NAMALWA (cell line): ENCODE measurements at regions not wholly inside any gene's neighbourhood (a gene's known extent, or its start where the extent isn't known, plus 50 kb on each side); places are given as distances from the start of the nearest gene placed in this dataset.

Source experiments
- DNase-seq: peaks from one replicate; pipeline ENCODE4 v3.0.0-alpha.2; 2015; ENCODE audit warnings: low spot score

GRCh38 chr1:81330111-81330510 lies 470.6 kb upstream of the ADGRL2 start:
- no peak for DNase-seq

GRCh38 chr1:81329041-81329440 lies 471.7 kb upstream of the ADGRL2 start:
- no peak for DNase-seq

- no peak for DNase-seq
Observed at GRCh38 chr1:81327743-81328142, 473.0 kb upstream of the ADGRL2 start.

- DNase-seq = no peak
Observed at GRCh38 chr1:81327103-81327710, 473.5 kb upstream of the ADGRL2 start.

GRCh38 chr1:81326212-81326611 lies 474.5 kb upstream of the ADGRL2 start:
- DNase-seq = no peak

- DNase-seq = no peak
Observed at GRCh38 chr1:81325397-81325796, 475.3 kb upstream of the ADGRL2 start.

- no peak for DNase-seq
Observed at GRCh38 chr1:81323862-81324261, 476.9 kb upstream of the ADGRL2 start.

GRCh38 chr1:81317191-81317590 lies 483.5 kb upstream of the ADGRL2 start:
- DNase-seq = no peak

- DNase-seq = no peak
Observed at GRCh38 chr1:81314513-81315233, 486.1 kb upstream of the ADGRL2 start.

- no peak for DNase-seq
Observed at GRCh38 chr1:81313289-81313688, 487.4 kb upstream of the ADGRL2 start.

- no peak for DNase-seq
Observed at GRCh38 chr1:81312272-81312754, 488.4 kb upstream of the ADGRL2 start.

- no peak for DNase-seq
Observed at GRCh38 chr1:81310250-81310649, 490.5 kb upstream of the ADGRL2 start.

GRCh38 chr1:81308191-81308590 lies 492.5 kb upstream of the ADGRL2 start:
- no peak for DNase-seq

GRCh38 chr1:81307786-81308185 lies 492.9 kb upstream of the ADGRL2 start:
- DNase-seq = no peak

GRCh38 chr1:81305997-81306452 lies 494.7 kb upstream of the ADGRL2 start:
- DNase-seq = peak; percentile 26

GRCh38 chr1:81304187-81304586 lies 496.5 kb upstream of the ADGRL2 start:
- DNase-seq = no peak

GRCh38 chr1:81299892-81300291 lies 500.8 kb upstream of the ADGRL2 start:
- no peak for DNase-seq

GRCh38 chr1:81298266-81298665 lies 502.5 kb upstream of the ADGRL2 start:
- no peak for DNase-seq

GRCh38 chr1:81296601-81297000 lies 504.1 kb upstream of the ADGRL2 start:
- no peak for DNase-seq

GRCh38 chr1:81290326-81290725 lies 510.4 kb upstream of the ADGRL2 start:
- DNase-seq = no peak

GRCh38 chr1:81288689-81289088 lies 512.0 kb upstream of the ADGRL2 start:
- no peak for DNase-seq

GRCh38 chr1:81287411-81288080 lies 513.2 kb upstream of the ADGRL2 start:
- DNase-seq = no peak

- DNase-seq = no peak
Observed at GRCh38 chr1:81270051-81270450, 530.7 kb upstream of the ADGRL2 start.
